Upper lobe of left lung (tissue), 4 donors: ENCODE measurements at regions not wholly inside any gene's neighbourhood (a gene's known extent, or its start where the extent isn't known, plus 50 kb on each side); places are given as distances from the start of the nearest gene placed in this dataset.

Experiments
- CTCF ChIP-seq, 6 experiments: fragments of 450-650 bp in 4 of 6; fragments of 200-600 bp in 2 of 6; sonication (generic) in 2 of 6; IDR thresholded peaks; one replicate each; pipeline ENCODE4 v1.5.1; 2016 to 2019; ENCODE audit warnings: antibody characterized with exemption in 6 of 6
- EP300 ChIP-seq, 4 donors: sonication (generic); formaldehyde crosslinking; IDR thresholded peaks; one replicate each; pipeline ENCODE4 v1.5.1; 2017; ENCODE audit warnings: antibody characterized with exemption in 4 of 4, control low read depth in 2 of 4
- POLR2A ChIP-seq, 4 donors: fragments of 450-650 bp; IDR thresholded peaks; one replicate each; pipeline ENCODE4 v1.5.1; 2016 to 2017; ENCODE audit warnings: antibody characterized with exemption in 4 of 4, mild to moderate bottlenecking in 2 of 4

DNA sequence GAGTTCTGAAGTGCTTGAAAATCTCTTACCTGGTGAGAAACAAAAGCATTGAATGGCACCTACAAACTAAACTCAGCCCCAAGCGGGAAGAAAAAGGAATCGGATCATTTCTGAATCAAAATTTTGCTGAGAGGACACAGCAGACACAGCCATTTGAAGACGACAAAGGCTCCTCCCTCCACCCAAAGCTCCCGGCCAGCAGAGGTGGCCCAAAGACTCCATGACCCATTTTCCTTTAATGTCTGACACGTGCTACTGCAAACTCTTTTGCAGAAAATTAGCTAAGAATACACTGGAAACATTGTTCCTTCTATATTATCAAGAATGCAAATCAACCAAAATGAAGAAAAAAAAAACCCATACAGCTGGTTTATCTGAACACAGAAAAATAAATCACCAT lies 85.9 kb upstream of the FOXN3 start:
- TF ChIP-seq CTCF (IDR thresholded peaks at IDR 0.05) (no peak), EP300 (IDR thresholded peaks at IDR 0.05) (no peak), POLR2A (IDR thresholded peaks at IDR 0.05) (no peak)
